T-helper 2 cell treated with Interferon-gamma antibody and Interleukin-4, amounts not matched to agents 100 ng/mL and 5 ng/mL, for 36 hours (primary cell): ENCODE measurements at regions not wholly inside any gene's neighbourhood (a gene's known extent, or its start where the extent isn't known, plus 50 kb on each side); places are given as distances from the start of the nearest gene placed in this dataset.

Source experiments
- intact Hi-C: fragments of 100-400 bp; cut with micrococcal nuclease; formaldehyde crosslinking; loops from one replicate; pipeline ENCODE4 v1.15.1; 2023

GRCh38 chr4:183763990-183764754, 105.1 kb downstream of the TRAPPC11 start:
- intact Hi-C loops: no loop called here

GRCh38 chr4:183765251-183765911, 106.3 kb downstream of the TRAPPC11 start:
- intact Hi-C loops: no loop called here

GRCh38 chr4:183766140-183766539, 107.0 kb downstream of the TRAPPC11 start:
- intact Hi-C loops: no loop called here

- intact Hi-C loops: no loop called here
Observed at GRCh38 chr4:183770906-183771305, 111.8 kb downstream of the TRAPPC11 start.

- intact Hi-C loops: no loop called here
Observed at GRCh38 chr4:183772361-183772760, 113.3 kb downstream of the TRAPPC11 start.

GRCh38 chr4:183773790-183774189, 114.7 kb downstream of the TRAPPC11 start:
- intact Hi-C loops: no loop called here

- intact Hi-C loops: no loop called here
Observed at GRCh38 chr4:183783306-183783705, 121.8 kb upstream of the STOX2 start.

GRCh38 chr4:183783991-183784553, 121.0 kb upstream of the STOX2 start:
- intact Hi-C loops: no loop called here

- intact Hi-C loops: no loop called here
Observed at GRCh38 chr4:183788308-183788905, 116.7 kb upstream of the STOX2 start.

- intact Hi-C loops: no loop called here
Observed at GRCh38 chr4:183789657-183790056, 115.5 kb upstream of the STOX2 start.

GRCh38 chr4:183790661-183791060, 114.4 kb upstream of the STOX2 start:
- intact Hi-C loops: no loop called here

- intact Hi-C loops: loop anchor here (5.0 kb wide), 2 partner anchors 75 to 140 kb away; partner anchors contain the start of genes RWDD4 and TRAPPC11
Observed at GRCh38 chr4:183797011-183797444, 108.1 kb upstream of the STOX2 start.

GRCh38 chr4:183797445-183798300, 107.4 kb upstream of the STOX2 start:
- intact Hi-C loops: loop anchor here (5.0 kb wide), 2 partner anchors 75 to 140 kb away; partner anchors contain the start of genes RWDD4 and TRAPPC11

GRCh38 chr4:183798301-183799253, 106.5 kb upstream of the STOX2 start:
- intact Hi-C loops: loop anchor here (5.0 kb wide), 2 partner anchors 76 to 141 kb away; partner anchors contain the start of genes RWDD4 and TRAPPC11

GRCh38 chr4:183801457-183802165, 103.5 kb upstream of the STOX2 start:
- intact Hi-C loops: no loop called here

GRCh38 chr4:183806341-183806740, 98.8 kb upstream of the STOX2 start:
- intact Hi-C loops: no loop called here

- intact Hi-C loops: no loop called here
Observed at GRCh38 chr4:183807420-183808096, 97.5 kb upstream of the STOX2 start.

GRCh38 chr4:183808097-183808456, 97.0 kb upstream of the STOX2 start:
- intact Hi-C loops: no loop called here

- intact Hi-C loops: no loop called here
Observed at GRCh38 chr4:183812567-183812966, 92.5 kb upstream of the STOX2 start.
